Activated CD4-positive, alpha-beta memory T cell treated with anti-CD3 and anti-CD28 coated beads, Interleukin-2, amount 10 ng/mL, durations not matched to agents 7 days and 5 days (primary cell): ENCODE measurements at regions not wholly inside any gene's neighbourhood (a gene's known extent, or its start where the extent isn't known, plus 50 kb on each side); places are given as distances from the start of the nearest gene placed in this dataset.

Source experiments
- CTCF ChIA-PET: fragments of 350-600 bp; sonication (Branson Sonifier 250); formaldehyde crosslinking; loops from one replicate; lab custom pipeline; 2021; ENCODE audit warnings: antibody characterized with exemption, inconsistent platforms; lab: Charles Lee
- POLR2A ChIA-PET: fragments of 350-600 bp; sonication (Branson Sonifier 250); formaldehyde crosslinking; loops from one replicate; lab custom pipeline; 2021; ENCODE audit warnings: antibody characterized with exemption; lab: Charles Lee
- DNase-seq: peaks from one replicate; pipeline ENCODE4 v3.0.0-alpha.2; 2020
- H3K27ac Mint-ChIP-seq: one replicate; pipeline ENCODE4 v1.8.0; 2021; ENCODE audit warnings: mild to moderate bottlenecking, mixed read lengths
- H3K27me3 Mint-ChIP-seq: one replicate; pipeline ENCODE4 v1.8.0; 2021; ENCODE audit warnings: mixed read lengths
- H3K36me3 Mint-ChIP-seq: one replicate; pipeline ENCODE4 v1.8.0; 2021; ENCODE audit warnings: low read depth, mixed read lengths
- H3K4me1 Mint-ChIP-seq: one replicate; pipeline ENCODE4 v1.8.0; 2021; ENCODE audit warnings: mixed read lengths
- H3K4me3 Mint-ChIP-seq: one replicate; pipeline ENCODE4 v1.8.0; 2021; ENCODE audit warnings: mild to moderate bottlenecking, mixed read lengths
- H3K9me3 Mint-ChIP-seq: one replicate; pipeline ENCODE4 v1.8.0; 2021; ENCODE audit warnings: mixed read lengths

- Mint-ChIP-seq H3K36me3 (no peaks in the 10 kb centered on the region), H3K4me1 (no peaks in the 10 kb centered on the region), H3K9me3 (no peaks in the 10 kb centered on the region), H3K27ac (no peak overlapping the region), H3K27me3 (no peaks in the 10 kb centered on the region), H3K4me3 (no peak overlapping the region)
- ChIA-PET CTCF (no interaction called here), POLR2A (no interaction called here)
- no peak for DNase-seq
Observed at GRCh38 chr11:57085611-57086010, 96.1 kb upstream of the LRRC55 start.

- no peak overlapping the region for H3K27ac Mint-ChIP-seq
- no peaks in the 10 kb centered on the region for H3K9me3 Mint-ChIP-seq
- ChIA-PET CTCF (no interaction called here), POLR2A (no interaction called here)
- no peaks in the 10 kb centered on the region for H3K27me3 Mint-ChIP-seq
- DNase-seq: no peak
- H3K4me3 Mint-ChIP-seq: no peak overlapping the region
- no peaks in the 10 kb centered on the region for H3K36me3 Mint-ChIP-seq
- H3K4me1 Mint-ChIP-seq: no peaks in the 10 kb centered on the region
Observed at GRCh38 chr11:57087991-57088390, 93.8 kb upstream of the LRRC55 start.

GRCh38 chr11:57092028-57092698 lies 89.6 kb upstream of the LRRC55 start:
- ChIA-PET POLR2A (no interaction called here), CTCF (interaction anchor here (0.9 kb wide), 1 partner anchor 157 kb away, joined by 3 read pairs; no protein-coding TSS in a partner anchor)
- DNase-seq: no peak
- no peak overlapping the region for H3K4me3 Mint-ChIP-seq
- H3K27me3 Mint-ChIP-seq: no peaks in the 10 kb centered on the region
- no peaks in the 10 kb centered on the region for H3K9me3 Mint-ChIP-seq
- no peaks in the 10 kb centered on the region for H3K36me3 Mint-ChIP-seq
- no peak overlapping the region for H3K27ac Mint-ChIP-seq
- H3K4me1 Mint-ChIP-seq: no peaks in the 10 kb centered on the region

DNA sequence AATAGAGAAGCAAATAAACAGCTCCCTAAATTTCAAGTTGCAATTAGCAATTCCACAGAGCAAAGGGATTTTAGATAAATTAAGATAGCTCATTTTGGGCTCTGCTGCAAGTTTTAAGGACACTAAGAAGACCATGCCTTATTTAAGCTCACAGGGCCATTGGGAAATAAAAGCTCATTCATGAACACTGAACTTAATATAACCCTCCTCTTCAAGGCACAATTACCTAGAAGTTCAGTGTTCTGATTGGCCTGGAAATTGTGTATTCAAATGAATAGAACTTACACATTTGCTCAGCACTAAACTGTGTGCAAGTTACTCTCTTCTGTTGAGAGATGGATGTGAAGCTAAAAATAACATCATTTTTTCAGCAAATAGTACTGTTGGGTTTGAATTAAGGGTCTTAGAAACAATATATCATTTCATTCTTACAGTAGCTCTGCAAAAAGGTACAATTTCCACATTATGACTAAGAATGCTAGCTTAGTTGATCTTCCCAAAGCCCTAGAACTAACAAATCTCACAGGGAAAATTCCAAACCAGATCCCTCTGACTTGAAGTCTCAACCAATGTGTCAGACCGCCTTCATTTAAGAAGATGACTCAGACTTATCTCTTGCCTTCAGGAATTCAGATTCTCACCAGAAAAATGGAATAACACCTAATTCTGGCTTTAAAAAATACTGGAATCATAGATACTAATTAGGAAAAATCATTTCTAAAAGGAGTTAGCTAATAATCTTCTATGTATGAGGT lies 87.4 kb upstream of the LRRC55 start:
- H3K9me3 Mint-ChIP-seq: no peaks in the 10 kb centered on the region
- ChIA-PET CTCF (no interaction called here), POLR2A (no interaction called here)
- H3K27ac Mint-ChIP-seq: no peak overlapping the region
- H3K4me1 Mint-ChIP-seq: no peaks in the 10 kb centered on the region
- H3K36me3 Mint-ChIP-seq: no peaks in the 10 kb centered on the region
- no peak overlapping the region for H3K4me3 Mint-ChIP-seq
- DNase-seq: no peak
- H3K27me3 Mint-ChIP-seq: no peaks in the 10 kb centered on the region

DNA sequence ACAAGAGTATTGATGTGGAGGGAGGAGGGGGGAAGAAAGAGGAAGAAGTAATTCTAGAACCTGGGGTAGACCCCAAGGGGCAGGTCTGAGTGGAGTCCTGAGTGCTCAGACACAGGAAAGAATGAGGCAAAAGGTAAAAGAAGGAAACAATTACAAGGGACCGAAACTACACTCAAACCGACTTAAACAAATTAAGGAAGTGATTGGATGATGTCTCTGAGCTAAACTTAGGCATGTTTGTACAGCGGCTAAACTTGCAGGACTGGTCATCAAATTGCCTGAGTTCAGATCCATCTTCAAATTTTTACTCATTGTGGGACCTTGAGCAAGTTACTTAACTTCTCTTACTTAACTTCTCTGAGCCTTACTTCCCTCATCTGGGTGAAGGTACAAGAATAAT lies 86.3 kb upstream of the LRRC55 start:
- ChIA-PET POLR2A (no interaction called here), CTCF (no interaction called here)
- H3K4me1 Mint-ChIP-seq: no peaks in the 10 kb centered on the region
- H3K36me3 Mint-ChIP-seq: no peaks in the 10 kb centered on the region
- H3K9me3 Mint-ChIP-seq: no peaks in the 10 kb centered on the region
- no peak overlapping the region for H3K27ac Mint-ChIP-seq
- H3K27me3 Mint-ChIP-seq: no peaks in the 10 kb centered on the region
- H3K4me3 Mint-ChIP-seq: no peak overlapping the region
- DNase-seq: no peak

GRCh38 chr11:57095896-57096295 lies 85.9 kb upstream of the LRRC55 start:
- Mint-ChIP-seq H3K4me3 (no peak overlapping the region), H3K36me3 (no peaks in the 10 kb centered on the region), H3K9me3 (no peaks in the 10 kb centered on the region), H3K27ac (no peak overlapping the region), H3K27me3 (no peaks in the 10 kb centered on the region), H3K4me1 (no peaks in the 10 kb centered on the region)
- no peak for DNase-seq
- ChIA-PET POLR2A (no interaction called here), CTCF (no interaction called here)

DNA sequence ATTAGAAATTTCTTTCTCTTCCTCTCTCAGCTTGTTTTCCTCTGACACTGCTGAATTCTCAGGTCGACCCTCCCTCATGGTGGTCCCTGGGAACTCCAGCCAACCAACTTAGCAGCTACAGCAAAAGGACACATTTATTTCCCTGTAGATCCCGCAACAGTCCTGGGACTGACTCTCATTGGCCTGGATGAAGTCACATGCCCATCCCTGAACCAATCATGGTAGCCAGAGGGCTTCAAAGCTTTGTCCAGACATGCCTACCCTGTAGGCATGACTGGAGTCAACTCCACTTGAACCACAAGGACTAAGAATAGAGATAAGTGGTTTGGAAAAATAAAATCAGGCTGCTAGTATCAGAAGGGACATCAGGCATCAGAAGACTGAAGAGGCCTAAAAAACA lies 84.6 kb upstream of the LRRC55 start:
- Mint-ChIP-seq H3K27ac (no peak overlapping the region), H3K9me3 (no peaks in the 10 kb centered on the region), H3K27me3 (no peaks in the 10 kb centered on the region), H3K36me3 (no peaks in the 10 kb centered on the region), H3K4me1 (no peaks in the 10 kb centered on the region), H3K4me3 (no peak overlapping the region)
- DNase-seq: no peak
- ChIA-PET CTCF (no interaction called here), POLR2A (no interaction called here)

DNA sequence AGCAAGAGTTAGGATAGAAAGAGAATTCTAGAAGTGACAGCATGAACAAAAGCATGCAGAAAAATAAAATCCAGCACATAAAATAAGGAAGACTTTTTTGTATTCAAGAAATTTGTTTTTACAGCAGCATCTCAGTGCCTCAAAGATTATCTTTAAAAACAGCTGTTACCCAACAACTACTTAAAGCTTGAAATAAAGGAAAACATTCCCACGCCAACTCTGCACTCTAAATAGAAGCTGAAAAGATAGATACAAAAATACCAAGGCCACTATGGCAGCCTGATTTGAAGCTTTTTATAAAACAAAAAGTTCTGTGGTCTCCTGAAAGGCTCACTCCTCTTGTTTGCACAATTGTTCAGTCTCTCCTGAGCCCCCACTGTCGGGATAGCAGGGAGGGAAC lies 83.6 kb upstream of the LRRC55 start:
- Mint-ChIP-seq H3K4me1 (no peaks in the 10 kb centered on the region), H3K27me3 (no peaks in the 10 kb centered on the region), H3K36me3 (no peaks in the 10 kb centered on the region), H3K4me3 (no peak overlapping the region), H3K27ac (no peak overlapping the region), H3K9me3 (no peaks in the 10 kb centered on the region)
- CTCF ChIA-PET: no interaction called here
- DNase-seq: no peak
- POLR2A ChIA-PET: no interaction called here

DNA sequence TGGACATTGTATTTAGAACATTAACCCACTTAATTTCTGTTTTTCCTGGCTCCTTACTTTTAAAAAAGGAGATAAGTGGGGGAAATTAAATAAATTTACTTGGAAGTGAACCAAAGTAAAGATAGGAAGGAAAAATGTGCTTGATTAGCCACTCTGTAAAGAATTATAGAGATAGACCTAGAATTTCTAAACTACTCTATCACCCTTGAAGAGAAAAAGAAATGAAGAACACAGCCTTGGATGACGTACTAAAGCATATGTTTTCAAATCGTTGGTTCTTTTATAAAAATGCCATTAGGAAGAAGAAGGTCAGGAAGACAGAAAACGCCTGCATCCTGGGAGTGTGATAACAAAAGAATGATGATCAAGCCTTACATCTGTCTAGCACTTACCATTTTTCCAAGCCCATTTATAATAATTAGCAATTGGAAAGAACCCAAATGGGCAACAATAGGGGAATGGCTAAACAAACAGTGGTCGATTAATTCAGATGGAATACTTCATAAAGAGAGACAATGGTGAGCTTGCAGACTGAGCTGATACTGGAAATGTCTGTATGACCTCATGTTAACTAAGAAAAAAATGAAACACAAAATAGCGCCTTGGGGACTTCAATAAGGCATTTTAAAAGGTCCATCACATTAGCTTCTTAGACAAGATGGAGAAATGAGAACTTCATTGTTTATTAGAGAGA lies 81.0 kb upstream of the LRRC55 start:
- Mint-ChIP-seq H3K36me3 (no peaks in the 10 kb centered on the region), H3K27ac (no peak overlapping the region), H3K9me3 (no peaks in the 10 kb centered on the region), H3K4me1 (no peaks in the 10 kb centered on the region), H3K27me3 (no peaks in the 10 kb centered on the region), H3K4me3 (no peak overlapping the region)
- POLR2A ChIA-PET: no interaction called here
- no peak for DNase-seq
- CTCF ChIA-PET: no interaction called here

DNA sequence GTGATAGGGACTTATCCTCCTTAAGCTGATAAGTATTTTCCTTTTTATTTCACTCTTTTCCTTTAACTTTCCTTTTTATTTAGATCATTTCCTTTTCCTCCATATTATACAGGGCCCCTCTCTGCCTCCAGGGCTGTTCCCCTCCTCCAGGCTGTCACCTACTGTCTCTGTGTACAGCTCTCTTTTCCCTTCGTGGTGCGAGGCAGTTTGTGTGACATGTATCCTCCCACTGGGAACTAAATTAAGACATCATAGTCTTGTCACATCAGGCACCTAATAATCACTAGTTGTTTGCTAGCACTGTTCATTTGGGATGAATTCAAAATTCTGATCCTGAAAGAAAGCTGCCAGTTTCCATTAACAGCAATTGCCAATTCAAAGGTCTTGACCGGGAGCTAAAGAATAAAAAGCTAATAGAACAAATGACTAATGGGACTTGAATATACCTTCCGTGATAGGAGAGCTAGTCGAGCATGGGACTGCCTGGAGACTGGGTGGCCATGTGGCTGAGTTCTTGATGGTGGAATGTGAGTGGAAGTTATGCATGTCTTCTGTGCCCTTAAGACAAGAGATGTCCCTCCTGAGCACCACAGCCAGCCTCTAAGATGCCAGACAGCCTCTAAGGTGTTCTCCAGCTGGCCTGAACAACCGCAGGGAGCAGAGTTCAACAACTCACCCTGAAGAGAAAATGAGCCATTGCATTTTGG lies 77.7 kb upstream of the LRRC55 start:
- DNase-seq: no peak
- Mint-ChIP-seq H3K9me3 (no peaks in the 10 kb centered on the region), H3K27ac (no peak overlapping the region), H3K4me3 (no peak overlapping the region), H3K36me3 (no peaks in the 10 kb centered on the region), H3K27me3 (no peaks in the 10 kb centered on the region), H3K4me1 (no peaks in the 10 kb centered on the region)
- ChIA-PET CTCF (no interaction called here), POLR2A (no interaction called here)

GRCh38 chr11:57109331-57109730 lies 72.4 kb upstream of the LRRC55 start:
- Mint-ChIP-seq H3K27me3 (no peaks in the 10 kb centered on the region), H3K4me1 (no peaks in the 10 kb centered on the region), H3K4me3 (no peak overlapping the region), H3K36me3 (no peaks in the 10 kb centered on the region), H3K9me3 (no peaks in the 10 kb centered on the region), H3K27ac (no peak overlapping the region)
- POLR2A ChIA-PET: no interaction called here
- CTCF ChIA-PET: no interaction called here
- no peak for DNase-seq

GRCh38 chr11:57111619-57112018 lies 70.1 kb upstream of the LRRC55 start:
- Mint-ChIP-seq H3K4me3 (no peak overlapping the region), H3K27ac (no peak overlapping the region), H3K27me3 (no peaks in the 10 kb centered on the region), H3K36me3 (no peaks in the 10 kb centered on the region), H3K9me3 (no peaks in the 10 kb centered on the region), H3K4me1 (no peaks in the 10 kb centered on the region)
- ChIA-PET CTCF (no interaction called here), POLR2A (no interaction called here)
- no peak for DNase-seq

- Mint-ChIP-seq H3K27me3 (no peaks in the 10 kb centered on the region), H3K4me3 (no peak overlapping the region), H3K4me1 (no peaks in the 10 kb centered on the region), H3K9me3 (no peaks in the 10 kb centered on the region), H3K36me3 (no peaks in the 10 kb centered on the region), H3K27ac (no peak overlapping the region)
- ChIA-PET POLR2A (no interaction called here), CTCF (interaction anchor here (3.6 kb wide), 1 partner anchor 133 kb away, joined by 25 read pairs; no protein-coding TSS in a partner anchor)
- peak; percentile 17 for DNase-seq
Observed at GRCh38 chr11:57116654-57117053, 65.1 kb upstream of the LRRC55 start.
